HCT116 (cell line): ENCODE measurements at regions not wholly inside any gene's neighbourhood (a gene's known extent, or its start where the extent isn't known, plus 50 kb on each side); places are given as distances from the start of the nearest gene placed in this dataset.

Source experiments
- ATAC-seq: fragments of 200-7000 bp; cut with Tn5 transposase; 2 replicates; pipeline ENCODE4 v1.9.1; 2020; ENCODE audit warnings: mild to moderate bottlenecking, moderate library complexity
- BruUV-seq: library from RNA; stranded (reverse); fragments of 400-500 nt; replicated peaks from 2 replicates; lab custom pipeline; 2021; lab: Mats Ljungman, UMichigan
- CTCF ChIA-PET: fragments of 300-600 bp; sonication (Branson Sonifier 250); formaldehyde crosslinking; loops from one replicate; lab custom pipeline; 2021; ENCODE audit warnings: antibody characterized with exemption; lab: Charles Lee
- POLR2A ChIA-PET: fragments of 300-600, 350-600 bp; sonication (Branson Sonifier 250); formaldehyde crosslinking; loops from one replicate; lab custom pipeline; 2021; ENCODE audit warnings: antibody characterized with exemption; lab: Charles Lee
- RAD21 ChIA-PET, 2 experiments: fragments of 300-600 bp; sonication (Branson Sonifier 250); formaldehyde crosslinking; loops; one replicate each; lab custom pipeline; 2023; ENCODE audit warnings: low total read pairs in 2 of 2; ENCODE audit not compliant: uncharacterized antibody in 2 of 2, unreplicated experiment in 2 of 2, low non-redundant PET in 1 of 2; lab: Charles Lee
- DNase-seq: peaks from one replicate; pipeline ENCODE4 v3.0.0-alpha.2; 2010; ENCODE audit warnings: low read depth, low spot score
- H2AFZ ChIP-seq: fragments of 200-600 bp; shearing (Covaris generic), sonication (generic); 2 replicates; pipeline ENCODE4 v1.6.1; 2017; ENCODE audit warnings: low read depth, mixed run types, mixed read lengths, antibody characterized with exemption, low read length; ENCODE audit not compliant: poor library complexity, severe bottlenecking
- H3K27ac ChIP-seq: 2 replicates; pipeline ENCODE4 v1.5.1; 2012; ENCODE audit warnings: low read depth, low read length
- H3K27me3 ChIP-seq: fragments of 200-600 bp; sonication (generic); 2 replicates; pipeline ENCODE4 v1.6.1; 2016; ENCODE audit warnings: mixed run types, low read length, mixed read lengths; ENCODE audit not compliant: insufficient read depth
- H3K36me3 ChIP-seq, 2 experiments: fragments of 200-500 bp in 1 of 2; fragments of 200-600 bp in 1 of 2; sonication (Bioruptor generic) in 1 of 2; sonication (generic) in 1 of 2; 2 replicates each; pipeline versions ENCODE4 v1.5.1 to v1.6.1; 2014 to 2016; ENCODE audit warnings: low read length in 2 of 2, inconsistent platforms in 1 of 2, mixed read lengths in 1 of 2, mixed run types in 1 of 2; ENCODE audit not compliant: insufficient read depth in 2 of 2, control insufficient read depth in 1 of 2
- H3K4me1 ChIP-seq, 2 experiments: fragments of 200-600 bp in 1 of 2; sonication (generic) in 1 of 2; 2 replicates each; pipeline versions ENCODE4 v1.5.1 to v1.6.1; 2012 to 2017; ENCODE audit warnings: low read length in 2 of 2, inconsistent platforms in 1 of 2, mild to moderate bottlenecking in 1 of 2, mixed read lengths in 1 of 2, mixed run types in 1 of 2, moderate library complexity in 1 of 2; ENCODE audit not compliant: insufficient read depth in 2 of 2, control insufficient read depth in 1 of 2
- H3K4me2 ChIP-seq: fragments of 200-600 bp; sonication (generic); 2 replicates; pipeline ENCODE4 v1.6.1; 2017; ENCODE audit warnings: mixed run types, low read length, mixed read lengths
- H3K4me3 ChIP-seq, 2 experiments: fragments of 200-600 bp in 1 of 2; sonication (generic) in 1 of 2; replicated peaks in 1 of 2; 2 replicates each; pipeline ENCODE4 v1.5.1; 2011 to 2016; ENCODE audit warnings: low read length in 2 of 2, control low read depth in 1 of 2, low read depth in 1 of 2, mild to moderate bottlenecking in 1 of 2, mixed read lengths in 1 of 2, mixed run types in 1 of 2
- H3K79me2 ChIP-seq: fragments of 200-600 bp; sonication (generic); 2 replicates; pipeline ENCODE4 v1.6.1; 2017; ENCODE audit warnings: mild to moderate bottlenecking, mixed run types, low read length, moderate library complexity, mixed read lengths; ENCODE audit not compliant: insufficient read depth
- H3K9ac ChIP-seq: fragments of 200-600 bp; sonication (generic); 2 replicates; pipeline ENCODE4 v1.6.1; 2016; ENCODE audit warnings: low read length, mixed read lengths
- H3K9me2 ChIP-seq: fragments of 200-600 bp; sonication (generic), shearing (Covaris generic); 2 replicates; pipeline ENCODE4 v1.6.1; 2017; ENCODE audit warnings: mixed run types, mild to moderate bottlenecking, moderate library complexity; ENCODE audit not compliant: insufficient read depth
- H3K9me3 ChIP-seq, 2 experiments: fragments of 200-500 bp in 1 of 2; fragments of 200-600 bp in 1 of 2; sonication (Bioruptor generic) in 1 of 2; sonication (generic) in 1 of 2; 2 replicates each; pipeline ENCODE4 v1.6.1; 2014 to 2017; ENCODE audit warnings: low read length in 2 of 2, mixed read lengths in 2 of 2, inconsistent platforms in 1 of 2, low read depth in 1 of 2, mild to moderate bottlenecking in 1 of 2, mixed run types in 1 of 2, moderate library complexity in 1 of 2; ENCODE audit not compliant: control insufficient read depth in 1 of 2, insufficient read depth in 1 of 2
- H4K20me1 ChIP-seq: fragments of 200-600 bp; sonication (generic), shearing (Covaris generic); 2 replicates; pipeline ENCODE4 v1.6.1; 2017; ENCODE audit warnings: mixed run types, mild to moderate bottlenecking, moderate library complexity; ENCODE audit not compliant: insufficient read depth
- CBX3 ChIP-seq: IDR thresholded peaks from 2 replicates; pipeline ENCODE4 v1.6.1; 2012; ENCODE audit warnings: low read depth
- EGR1 ChIP-seq: IDR thresholded peaks from 2 replicates; pipeline ENCODE4 v1.6.1; 2012; ENCODE audit warnings: low read depth
- EZH2 ChIP-seq: fragments of 200-600 bp; sonication (generic); IDR thresholded peaks from 2 replicates; pipeline ENCODE4 v1.6.1; 2017; ENCODE audit warnings: antibody characterized with exemption, mixed run types
- REST ChIP-seq: IDR thresholded peaks from 2 replicates; pipeline ENCODE4 v1.6.1; 2012; ENCODE audit warnings: low read depth
- SIN3A ChIP-seq: IDR thresholded peaks from 2 replicates; pipeline ENCODE4 v1.6.1; 2012; ENCODE audit warnings: low read depth
- SP1 ChIP-seq: IDR thresholded peaks from 2 replicates; pipeline ENCODE4 v1.6.1; 2012; ENCODE audit warnings: low read depth
- TCF7L2 ChIP-seq: IDR thresholded peaks from 2 replicates; pipeline ENCODE4 v1.7.0; 2011; ENCODE audit warnings: borderline replicate concordance, inconsistent platforms; ENCODE audit not compliant: insufficient read depth, insufficient read length; ENCODE audit errors: extremely low read depth
- intact Hi-C: fragments of 100-400 bp; cut with micrococcal nuclease; formaldehyde crosslinking; loops from 2 replicates; pipeline ENCODE4 v1.10.0; 2022

GRCh38 chr2:16301961-16302360 lies 361.6 kb downstream of the MYCN start:
- ChIA-PET POLR2A (no interaction called here), CTCF (no interaction called here), RAD21 (no interaction called here)
- Histone ChIP-seq H3K9me3 (no peaks in the 10 kb centered on the region), H3K36me3 (no peaks in the 10 kb centered on the region), H3K9ac (no peak overlapping the region), H3K27me3 (peaks cover 4% of the 10 kb centered on the region; the same call in 1 of the 2 replicates), H3K4me2 (no peak overlapping the region), H3K79me2 (no peaks in the 10 kb centered on the region), H4K20me1 (no peaks in the 10 kb centered on the region), H3K9me2 (no peaks in the 10 kb centered on the region), H3K4me3 (no peak overlapping the region), H3K27ac (no peak overlapping the region), H3K4me1 (no peaks in the 10 kb centered on the region), H2AFZ (no peak overlapping the region)
- TF ChIP-seq SIN3A (no peak), EGR1 (no peak), CBX3 (no peak), SP1 (no peak), REST (no peak)
- no TSS peak for BruUV-seq
- DNase-seq, result no peak
- intact Hi-C loops, result no loop called here
- ATAC-seq, result no peak

- H3K36me3 ChIP-seq, result no peaks in the 10 kb centered on the region
- CTCF ChIA-PET, result no interaction called here
- POLR2A ChIA-PET, result no interaction called here
- TF ChIP-seq EZH2 (no peak), TCF7L2 (no peak)
- TF ChIP-seq, all 23 proteins: peak for 0
- Histone ChIP-seq H3K9ac (no peak overlapping the region), H3K9me3 (no peaks in the 10 kb centered on the region), H3K79me2 (no peaks in the 10 kb centered on the region), H3K4me3 (no peak overlapping the region), H4K20me1 (no peaks in the 10 kb centered on the region), H3K4me2 (no peak overlapping the region), H2AFZ (no peak overlapping the region), H3K27ac (no peak overlapping the region), H3K27me3 (peaks cover 4% of the 10 kb centered on the region; the same call in 1 of the 2 replicates), H3K9me2 (no peaks in the 10 kb centered on the region), H3K4me1 (no peaks in the 10 kb centered on the region)
- DNase-seq, result no peak
- RAD21 ChIA-PET, result no interaction called here
- no TSS peak for BruUV-seq
- ATAC-seq, result no peak
- intact Hi-C loops, result no loop called here
These were observed 358.5 kb downstream of the MYCN start for GRCh38 chr2:16298866-16299265.
